ENCODE measurements at regions not wholly inside any gene's neighbourhood (a gene's known extent, or its start where the extent isn't known, plus 50 kb on each side); places are given as distances from the start of the nearest gene placed in this dataset.

DNA sequence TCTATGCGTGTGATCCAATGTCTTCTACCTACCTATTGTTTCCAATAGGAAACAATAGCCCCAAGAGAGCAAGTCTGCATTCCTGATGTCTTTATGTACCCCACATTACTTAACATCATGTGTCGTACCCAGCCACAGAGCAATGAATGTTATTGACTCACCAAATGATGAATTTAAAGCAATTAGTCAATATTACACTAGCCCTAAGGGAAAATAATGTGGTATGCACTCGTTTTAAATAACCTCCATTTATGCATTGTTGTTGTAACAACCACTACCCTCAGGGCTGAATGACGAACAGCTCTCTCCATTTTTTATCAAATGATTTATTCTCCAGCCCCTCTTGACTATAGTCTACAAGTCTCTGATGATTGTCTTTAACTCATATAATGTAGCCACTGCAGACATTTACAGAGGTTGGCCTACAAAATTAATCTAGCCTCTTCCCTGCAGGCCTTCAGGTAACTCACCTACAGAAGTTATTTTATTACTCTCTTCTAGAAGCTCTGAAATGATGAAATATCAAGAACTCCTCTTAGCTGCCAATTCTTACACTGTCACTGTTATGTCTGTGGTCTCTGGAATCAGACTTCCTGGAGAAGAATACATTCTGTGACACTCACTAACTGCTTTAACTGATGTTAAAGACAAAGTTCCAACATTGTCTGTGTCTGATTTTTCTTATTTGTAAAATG is 601.7 kb upstream of the GRIA3 start:
- no peak overlapping the region for H3K27ac ChIP-seq
- TF ChIP-seq, protein P1, sequence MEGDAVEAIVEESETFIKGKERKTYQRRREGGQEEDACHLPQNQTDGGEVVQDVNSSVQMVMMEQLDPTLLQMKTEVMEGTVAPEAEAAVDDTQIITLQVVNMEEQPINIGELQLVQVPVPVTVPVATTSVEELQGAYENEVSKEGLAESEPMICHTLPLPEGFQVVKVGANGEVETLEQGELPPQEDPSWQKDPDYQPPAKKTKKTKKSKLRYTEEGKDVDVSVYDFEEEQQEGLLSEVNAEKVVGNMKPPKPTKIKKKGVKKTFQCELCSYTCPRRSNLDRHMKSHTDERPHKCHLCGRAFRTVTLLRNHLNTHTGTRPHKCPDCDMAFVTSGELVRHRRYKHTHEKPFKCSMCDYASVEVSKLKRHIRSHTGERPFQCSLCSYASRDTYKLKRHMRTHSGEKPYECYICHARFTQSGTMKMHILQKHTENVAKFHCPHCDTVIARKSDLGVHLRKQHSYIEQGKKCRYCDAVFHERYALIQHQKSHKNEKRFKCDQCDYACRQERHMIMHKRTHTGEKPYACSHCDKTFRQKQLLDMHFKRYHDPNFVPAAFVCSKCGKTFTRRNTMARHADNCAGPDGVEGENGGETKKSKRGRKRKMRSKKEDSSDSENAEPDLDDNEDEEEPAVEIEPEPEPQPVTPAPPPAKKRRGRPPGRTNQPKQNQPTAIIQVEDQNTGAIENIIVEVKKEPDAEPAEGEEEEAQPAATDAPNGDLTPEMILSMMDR (IDR thresholded peaks at IDR 0.05) = no peak
- 68 to 84% (median 83%) methylated on average over 4 of the region's 4 CpGs for WGBS, 3 donors
- no peak for DNase-seq
- no peaks in the 10 kb centered on the region for H3K27me3 ChIP-seq (ENCODE audit: insufficient read depth in 3 of 3, low read length in 2 of 3)
- H3K4me1 ChIP-seq = no peaks in the 10 kb centered on the region
- no peak overlapping the region for H3K4me3 ChIP-seq
- no peaks in the 10 kb centered on the region for H3K9me3 ChIP-seq
- intact Hi-C loops (cut with DNase I) = no loop called here
- H3K36me3 ChIP-seq (ENCODE audit: insufficient read depth in 1 of 2, low read depth in 1 of 2) = no peaks in the 10 kb centered on the region
- ATAC-seq = no peak

DNA sequence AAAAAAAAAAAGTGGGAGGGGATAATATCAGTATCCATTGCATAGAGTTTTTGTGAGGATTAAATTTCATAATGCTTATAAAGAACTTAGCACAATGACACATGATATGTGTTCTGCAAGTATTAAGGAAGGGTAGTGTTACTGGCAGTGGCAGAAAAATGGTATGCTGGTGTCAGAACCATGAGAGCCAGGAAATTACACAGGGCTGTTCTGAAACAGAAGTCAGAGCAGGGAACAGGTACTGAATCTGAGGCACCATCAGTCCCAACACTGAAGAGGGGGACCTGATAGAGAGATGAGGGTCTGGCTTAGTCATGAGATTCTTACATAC is 601.1 kb upstream of the GRIA3 start:
- ATAC-seq (no peak), DNase-seq (no peak)
- intact Hi-C loops (cut with DNase I) = no loop called here

DNA sequence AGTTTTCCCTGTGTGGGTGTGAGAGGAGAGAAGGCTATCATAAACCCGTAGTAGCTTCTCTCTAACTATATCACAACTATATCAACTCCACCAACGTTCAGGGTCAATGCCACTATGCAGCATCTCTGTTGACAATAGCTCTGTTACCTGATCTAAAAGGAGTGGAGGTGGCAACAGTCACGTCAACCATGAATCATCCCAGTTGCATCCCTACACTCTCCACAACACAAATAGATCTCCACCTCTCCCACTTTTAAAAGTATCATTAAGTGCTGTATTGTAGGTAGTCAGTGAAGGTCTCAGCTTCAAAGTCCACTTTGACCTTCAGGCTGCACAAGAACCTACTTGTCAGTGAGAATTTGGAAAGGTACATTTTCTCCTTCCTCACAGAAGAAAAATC is 600.5 kb upstream of the GRIA3 start:
- TF ChIP-seq, protein P1 (IDR thresholded peaks at IDR 0.05) = no peak
- ATAC-seq (no peak), DNase-seq (no peak)
- intact Hi-C loops (cut with DNase I) = no loop called here
- H3K27me3 ChIP-seq (ENCODE audit: insufficient read depth in 3 of 3, low read length in 2 of 3) = no peaks in the 10 kb centered on the region
- H3K36me3 ChIP-seq (ENCODE audit: insufficient read depth in 1 of 2, low read depth in 1 of 2) = no peaks in the 10 kb centered on the region
- H3K4me1 ChIP-seq = no peaks in the 10 kb centered on the region
- H3K27ac ChIP-seq = no peak overlapping the region
- no peak overlapping the region for H3K4me3 ChIP-seq
- 55 to 59% (median 57%) methylated on average over 3 of the region's 3 CpGs for WGBS, 3 donors
- no peaks in the 10 kb centered on the region for H3K9me3 ChIP-seq

More for the DNA sequence above, 601.1 kb upstream of the GRIA3 start:
- TF ChIP-seq, protein P1 (IDR thresholded peaks at IDR 0.05) = no peak
- no peak overlapping the region for H3K27ac ChIP-seq
- no peaks in the 10 kb centered on the region for H3K27me3 ChIP-seq (ENCODE audit: insufficient read depth in 3 of 3, low read length in 2 of 3)
- no peaks in the 10 kb centered on the region for H3K9me3 ChIP-seq
- H3K36me3 ChIP-seq (ENCODE audit: insufficient read depth in 1 of 2, low read depth in 1 of 2) = no peaks in the 10 kb centered on the region
- H3K4me1 ChIP-seq = no peaks in the 10 kb centered on the region
- H3K4me3 ChIP-seq = no peak overlapping the region

DNA sequence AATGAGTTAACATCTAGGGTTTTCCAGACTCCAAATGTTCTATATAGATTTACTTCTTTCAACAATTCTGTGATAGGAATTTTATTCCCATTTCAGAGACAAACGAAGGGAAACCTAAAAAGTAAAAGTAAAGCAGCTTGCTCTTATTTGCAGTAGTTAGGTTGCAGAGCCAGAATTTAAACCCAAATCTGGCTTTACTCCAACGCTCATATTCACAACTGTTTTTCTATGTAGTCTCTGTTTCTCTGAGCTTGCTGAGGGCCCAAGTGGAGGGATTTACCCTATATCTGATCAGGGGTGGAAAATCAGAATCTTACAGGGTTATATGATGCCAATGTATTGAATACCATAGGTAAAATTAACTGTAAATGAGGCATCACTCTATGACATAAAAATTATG is 599.1 kb upstream of the GRIA3 start:
- WGBS, 3 donors = 17 to 21% (median 18%) methylated on average over 2 of the region's 2 CpGs
- Histone ChIP-seq H3K36me3 (ENCODE audit: insufficient read depth in 1 of 2, low read depth in 1 of 2) (no peaks in the 10 kb centered on the region), H3K4me1 (no peaks in the 10 kb centered on the region), H3K27ac (no peak overlapping the region), H3K4me3 (no peak overlapping the region), H3K9me3 (no peaks in the 10 kb centered on the region), H3K27me3 (ENCODE audit: insufficient read depth in 3 of 3, low read length in 2 of 3) (no peaks in the 10 kb centered on the region)
- no peak for ATAC-seq
- intact Hi-C loops (cut with DNase I) = no loop called here
- TF ChIP-seq, protein P1 (IDR thresholded peaks at IDR 0.05) = no peak
- DNase-seq = no peak

DNA sequence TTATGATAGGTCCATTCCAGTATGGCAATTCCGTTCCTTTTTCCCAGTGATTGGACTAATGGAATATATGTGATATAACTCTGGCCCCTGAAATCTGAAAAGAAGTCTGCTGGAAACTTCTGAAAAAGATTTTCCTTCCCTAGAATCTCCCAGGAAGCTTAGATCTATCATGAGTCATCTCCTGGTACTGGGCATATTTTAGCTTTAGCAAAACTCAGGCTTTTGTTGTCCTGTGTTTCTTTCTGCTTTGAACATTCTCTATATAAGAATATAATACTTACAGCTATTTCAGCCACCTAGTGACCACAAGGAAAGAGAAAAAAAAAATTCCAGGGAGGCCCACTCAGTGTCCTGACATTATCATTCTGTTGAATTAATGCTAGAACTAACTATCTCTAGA is 597.2 kb upstream of the GRIA3 start:
- Histone ChIP-seq H3K4me1 (no peaks in the 10 kb centered on the region), H3K36me3 (ENCODE audit: insufficient read depth in 1 of 2, low read depth in 1 of 2) (no peaks in the 10 kb centered on the region), H3K9me3 (no peaks in the 10 kb centered on the region), H3K4me3 (no peak overlapping the region), H3K27me3 (ENCODE audit: insufficient read depth in 3 of 3, low read length in 2 of 3) (no peaks in the 10 kb centered on the region), H3K27ac (no peak overlapping the region)
- ATAC-seq = no peak
- no peak for DNase-seq
- TF ChIP-seq, protein P1 (IDR thresholded peaks at IDR 0.05) = no peak
- intact Hi-C loops (cut with DNase I) = no loop called here
- WGBS, 3 donors = 70 to 86% (median 79%) methylated on average over 1 of the region's 1 CpG
